ENCODE measurements at regions not wholly inside any gene's neighbourhood (a gene's known extent, or its start where the extent isn't known, plus 50 kb on each side); places are given as distances from the start of the nearest gene placed in this dataset.
"Not testable (repeated sequence)": the region's sequence is repeated elsewhere in the genome, so short reads cannot be mapped to it uniquely, and the experiment has no call there.

DNA sequence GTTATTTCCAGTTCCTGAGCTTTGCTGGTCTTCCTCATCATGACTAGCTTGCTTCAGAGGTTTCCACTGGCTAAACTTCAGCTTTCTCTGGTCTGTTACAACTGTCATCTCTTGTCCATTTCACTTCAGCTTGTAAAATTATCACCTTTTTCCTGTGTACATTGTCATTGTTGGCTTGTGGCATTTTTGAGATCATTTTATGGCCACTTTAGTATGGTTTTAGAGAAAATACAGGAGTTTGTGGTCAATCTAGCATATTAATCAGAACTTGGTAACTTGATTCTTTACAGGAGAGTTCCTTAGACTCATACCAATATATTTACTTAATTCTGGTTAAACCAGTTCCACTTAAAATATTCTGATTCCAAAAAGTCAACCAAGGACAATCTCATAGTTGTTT lies 235.9 kb upstream of the KITLG start:
- no peak for DNase-seq
- H3K4me3 ChIP-seq, result no peak overlapping the region
- intact Hi-C loops (cut with DNase I), result no loop called here
- H3K27me3 ChIP-seq, result no peaks in the 10 kb centered on the region
- H3K4me1 ChIP-seq (ENCODE audit: insufficient read depth), result no peaks in the 10 kb centered on the region
- H3K27ac ChIP-seq, result no peak overlapping the region
- TF ChIP-seq POLR2A (IDR thresholded peaks at IDR 0.05), result no peak
- no peak for TF ChIP-seq EP300 (IDR thresholded peaks at IDR 0.05)
- TF ChIP-seq, protein P1, sequence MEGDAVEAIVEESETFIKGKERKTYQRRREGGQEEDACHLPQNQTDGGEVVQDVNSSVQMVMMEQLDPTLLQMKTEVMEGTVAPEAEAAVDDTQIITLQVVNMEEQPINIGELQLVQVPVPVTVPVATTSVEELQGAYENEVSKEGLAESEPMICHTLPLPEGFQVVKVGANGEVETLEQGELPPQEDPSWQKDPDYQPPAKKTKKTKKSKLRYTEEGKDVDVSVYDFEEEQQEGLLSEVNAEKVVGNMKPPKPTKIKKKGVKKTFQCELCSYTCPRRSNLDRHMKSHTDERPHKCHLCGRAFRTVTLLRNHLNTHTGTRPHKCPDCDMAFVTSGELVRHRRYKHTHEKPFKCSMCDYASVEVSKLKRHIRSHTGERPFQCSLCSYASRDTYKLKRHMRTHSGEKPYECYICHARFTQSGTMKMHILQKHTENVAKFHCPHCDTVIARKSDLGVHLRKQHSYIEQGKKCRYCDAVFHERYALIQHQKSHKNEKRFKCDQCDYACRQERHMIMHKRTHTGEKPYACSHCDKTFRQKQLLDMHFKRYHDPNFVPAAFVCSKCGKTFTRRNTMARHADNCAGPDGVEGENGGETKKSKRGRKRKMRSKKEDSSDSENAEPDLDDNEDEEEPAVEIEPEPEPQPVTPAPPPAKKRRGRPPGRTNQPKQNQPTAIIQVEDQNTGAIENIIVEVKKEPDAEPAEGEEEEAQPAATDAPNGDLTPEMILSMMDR (IDR thresholded peaks at IDR 0.05), result no peak
- H3K36me3 ChIP-seq, result no peaks in the 10 kb centered on the region
- no peaks in the 10 kb centered on the region for H3K9me3 ChIP-seq

DNA sequence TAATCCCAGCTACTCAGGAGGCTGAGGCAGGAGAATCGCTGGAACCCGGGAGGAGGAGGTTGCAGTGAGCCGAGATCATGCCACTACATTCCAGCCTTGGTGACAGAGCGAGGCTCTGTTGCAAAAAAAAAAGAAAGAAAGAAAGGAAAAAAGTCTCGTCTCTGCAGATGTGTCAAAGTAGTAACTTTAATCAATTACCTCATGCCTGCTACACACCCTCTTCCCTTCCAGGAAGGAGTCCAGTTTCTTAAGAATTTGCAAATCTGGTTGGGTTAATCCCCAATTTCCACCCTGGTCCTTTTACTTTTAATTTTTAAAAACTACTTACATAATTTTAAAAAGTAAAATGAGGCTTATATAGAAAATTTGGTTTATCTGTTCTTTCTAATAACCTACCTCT lies 234.5 kb upstream of the KITLG start:
- no peaks in the 10 kb centered on the region for H3K4me1 ChIP-seq (ENCODE audit: insufficient read depth)
- no peak for DNase-seq
- H3K4me3 ChIP-seq, result no peak overlapping the region
- H3K27me3 ChIP-seq, result no peaks in the 10 kb centered on the region
- H3K36me3 ChIP-seq, result no peaks in the 10 kb centered on the region
- intact Hi-C loops (cut with DNase I), result no loop called here
- no peaks in the 10 kb centered on the region for H3K9me3 ChIP-seq
- no peak for TF ChIP-seq EP300 (IDR thresholded peaks at IDR 0.05)
- TF ChIP-seq POLR2A (IDR thresholded peaks at IDR 0.05), result no peak
- TF ChIP-seq, protein P1 (IDR thresholded peaks at IDR 0.05), result no peak
- WGBS, 3 donors, result 82 to 92% (median 88%) methylated on average over 5 of the region's 5 CpGs
- H3K27ac ChIP-seq, result no peak overlapping the region

DNA sequence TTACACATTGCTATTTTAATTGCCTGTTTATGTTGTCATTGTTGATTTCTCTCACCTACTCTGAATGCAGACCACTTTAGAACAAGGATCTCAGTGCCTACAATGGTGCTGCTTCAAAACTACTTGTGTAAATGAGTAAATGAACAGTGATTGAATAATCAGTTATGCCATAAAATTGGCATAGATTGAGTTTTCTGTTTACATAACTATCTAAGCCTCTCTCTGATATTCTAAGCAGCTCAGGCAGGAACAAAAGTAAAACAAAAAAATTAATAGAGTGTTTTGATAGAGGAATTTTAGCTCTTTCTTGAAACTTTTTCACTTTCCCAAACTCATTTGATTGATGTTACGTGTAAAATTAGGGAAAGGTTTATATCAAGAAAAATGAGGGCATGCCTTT lies 232.3 kb upstream of the KITLG start:
- H3K36me3 ChIP-seq, result no peaks in the 10 kb centered on the region
- intact Hi-C loops (cut with DNase I), result no loop called here
- H3K9me3 ChIP-seq, result no peaks in the 10 kb centered on the region
- H3K4me3 ChIP-seq, result no peak overlapping the region
- no peaks in the 10 kb centered on the region for H3K4me1 ChIP-seq (ENCODE audit: insufficient read depth)
- no peak overlapping the region for H3K27ac ChIP-seq
- no peak for TF ChIP-seq EP300 (IDR thresholded peaks at IDR 0.05)
- no peak for TF ChIP-seq POLR2A (IDR thresholded peaks at IDR 0.05)
- TF ChIP-seq, protein P1 (IDR thresholded peaks at IDR 0.05), result no peak
- 89 to 97% (median 92%) methylated on average over 1 of the region's 1 CpG for WGBS, 3 donors
- no peaks in the 10 kb centered on the region for H3K27me3 ChIP-seq
- DNase-seq, result no peak

DNA sequence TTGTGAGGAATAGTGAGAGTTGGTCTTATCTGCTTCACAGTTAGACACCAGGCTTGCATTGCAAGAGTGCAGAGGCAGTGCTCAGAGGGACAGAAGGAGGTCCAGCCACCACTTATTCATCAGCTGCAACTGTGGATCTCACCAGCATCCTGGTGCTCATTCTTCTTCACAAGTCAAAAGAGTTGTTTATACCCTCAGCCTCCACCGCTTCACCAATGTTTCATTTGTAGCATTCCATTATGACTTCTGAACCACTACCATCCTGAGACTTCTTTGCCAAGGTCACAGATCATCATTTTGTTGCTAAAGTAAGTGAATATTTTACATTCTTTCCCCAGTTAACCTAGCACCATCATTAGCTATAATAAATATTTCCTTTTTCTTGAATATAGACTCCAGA lies 230.5 kb upstream of the KITLG start:
- intact Hi-C loops (cut with DNase I), result no loop called here

DNA sequence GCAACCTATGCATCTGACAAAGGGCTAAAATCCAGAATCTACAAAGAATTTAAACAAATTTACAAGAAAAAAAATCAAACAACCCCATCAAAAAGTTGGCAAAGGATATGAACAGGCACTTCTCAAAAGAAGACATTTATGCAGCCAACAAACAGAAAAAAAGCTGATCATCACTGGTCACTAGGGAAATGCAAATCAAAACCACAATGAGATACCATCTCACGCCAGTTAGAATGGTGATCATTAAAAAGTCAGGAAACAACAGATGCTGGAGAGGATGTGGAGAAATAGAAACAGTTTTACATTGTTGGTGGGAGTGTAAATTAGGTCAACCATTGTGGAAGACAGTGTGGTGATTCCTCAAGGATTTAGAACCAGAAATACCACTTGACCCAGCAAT lies 229.6 kb upstream of the KITLG start:
- intact Hi-C loops (cut with DNase I); H3K4me1 ChIP-seq (ENCODE audit: insufficient read depth); H3K9me3 ChIP-seq; H3K36me3 ChIP-seq; H3K4me3 ChIP-seq; DNase-seq; H3K27ac ChIP-seq; H3K27me3 ChIP-seq: not testable (repeated sequence)
- WGBS, 3 donors, result 78 to 93% (median 86%) methylated on average over 1 of the region's 1 CpG

More for the DNA sequence above, 230.5 kb upstream of the KITLG start:
- H3K4me1 ChIP-seq (ENCODE audit: insufficient read depth), result no peaks in the 10 kb centered on the region
- WGBS, 3 donors, result 30 to 65% (median 40%) methylated on average over 1 of the region's 1 CpG
- H3K9me3 ChIP-seq, result no peaks in the 10 kb centered on the region
- no peak overlapping the region for H3K4me3 ChIP-seq
- H3K36me3 ChIP-seq, result no peaks in the 10 kb centered on the region
- no peak for DNase-seq
- TF ChIP-seq, protein P1 (IDR thresholded peaks at IDR 0.05), result no peak
- TF ChIP-seq POLR2A (IDR thresholded peaks at IDR 0.05) (no peak), EP300 (IDR thresholded peaks at IDR 0.05) (no peak)
- H3K27me3 ChIP-seq, result no peaks in the 10 kb centered on the region
- H3K27ac ChIP-seq, result no peak overlapping the region

Data from ovary (tissue), 7 donors.